Ascending aorta (tissue), 2 donors: ENCODE measurements at regions not wholly inside any gene's neighbourhood (a gene's known extent, or its start where the extent isn't known, plus 50 kb on each side); places are given as distances from the start of the nearest gene placed in this dataset.
"Not testable (repeated sequence)": the region's sequence is repeated elsewhere in the genome, so short reads cannot be mapped to it uniquely, and the experiment has no call there.

ENCODE experiments used
- DNase-seq, 2 donors: peaks; one replicate each; pipeline ENCODE4 v3.0.0-alpha.2; 2019; ENCODE audit warnings: low spot score in 2 of 2
- H3K27ac ChIP-seq, 2 donors: fragments of 200-600 bp; sonication (generic); one replicate each; pipeline ENCODE4 v1.5.1; 2016 to 2017; ENCODE audit warnings: mild to moderate bottlenecking in 1 of 2
- H3K27me3 ChIP-seq: fragments of 200-600 bp; sonication (generic); one replicate; pipeline ENCODE4 v1.5.1; 2017
- H3K36me3 ChIP-seq, 2 donors: fragments of 200-600 bp; sonication (generic); one replicate each; pipeline ENCODE4 v1.5.1; 2016
- H3K4me1 ChIP-seq, 2 donors: fragments of 200-600 bp; sonication (generic); one replicate each; pipeline ENCODE4 v1.5.1; 2016 to 2017; ENCODE audit warnings: mild to moderate bottlenecking in 1 of 2
- H3K4me3 ChIP-seq, 2 donors: fragments of 200-600 bp; sonication (generic); one replicate each; pipeline ENCODE4 v1.5.1; 2016 to 2017; ENCODE audit warnings: mild to moderate bottlenecking in 1 of 2
- H3K9me3 ChIP-seq, 2 donors: fragments of 200-600 bp; sonication (generic); one replicate each; pipeline ENCODE4 v1.5.1; 2016
- CTCF ChIP-seq, 3 experiments: fragments of 200-600 bp in 2 of 3; fragments of 450-650 bp in 1 of 3; sonication (generic) in 2 of 3; IDR thresholded peaks; one replicate each; pipeline ENCODE4 v1.5.1; 2016 to 2019; ENCODE audit warnings: antibody characterized with exemption in 3 of 3, mild to moderate bottlenecking in 1 of 3, moderate library complexity in 1 of 3
- intact Hi-C: fragments of 100-400 bp; cut with DNase I; formaldehyde crosslinking; loops from one replicate; pipeline ENCODE4 v1.15.1; 2023

DNA sequence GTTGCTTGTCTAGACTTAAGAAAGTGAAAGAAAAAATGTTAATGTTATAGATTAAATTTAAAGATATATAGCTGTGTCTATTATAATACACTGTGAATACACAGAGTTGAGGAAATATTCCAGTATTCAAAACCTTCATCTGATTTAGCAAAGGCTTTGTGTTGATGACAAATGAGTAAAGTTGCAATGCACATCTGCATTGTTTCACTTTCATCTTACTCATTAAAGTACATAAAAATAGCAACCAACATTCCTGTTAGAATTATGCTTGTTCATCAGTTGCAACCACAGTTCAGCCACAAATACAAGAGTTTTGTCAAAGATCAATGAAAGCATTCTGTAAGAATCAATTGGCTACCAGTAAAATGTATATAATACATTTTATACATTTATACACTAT lies 346.4 kb upstream of the SLC7A11 start:
- intact Hi-C loops = no loop called here

GRCh38 chr4:138579146-138579545 lies 337.0 kb upstream of the SLC7A11 start:
- H3K4me1 ChIP-seq = no peaks in the 10 kb centered on the region
- no peaks in the 10 kb centered on the region for H3K27me3 ChIP-seq
- no peaks in the 10 kb centered on the region for H3K36me3 ChIP-seq
- peaks cover 16 to 38% of the 10 kb centered on the region in 2 donors for H3K9me3 ChIP-seq
- intact Hi-C loops = no loop called here
- H3K4me3 ChIP-seq = no peak overlapping the region
- H3K27ac ChIP-seq = no peak overlapping the region
- no peak for TF ChIP-seq CTCF (IDR thresholded peaks at IDR 0.05)
- no peak for DNase-seq

More for the DNA sequence above, 346.4 kb upstream of the SLC7A11 start:
- no peak for TF ChIP-seq CTCF (IDR thresholded peaks at IDR 0.05)
- Histone ChIP-seq H3K9me3 (no peaks in the 10 kb centered on the region), H3K4me1 (no peaks in the 10 kb centered on the region), H3K27me3 (no peaks in the 10 kb centered on the region), H3K27ac (no peak overlapping the region), H3K36me3 (no peaks in the 10 kb centered on the region), H3K4me3 (no peak overlapping the region)
- DNase-seq = no peak

- H3K9me3 ChIP-seq = peaks cover 16 to 38% of the 10 kb centered on the region in 2 donors
- intact Hi-C loops = not testable (repeated sequence)
Observed at GRCh38 chr4:138577826-138578225, 335.7 kb upstream of the SLC7A11 start.

DNA sequence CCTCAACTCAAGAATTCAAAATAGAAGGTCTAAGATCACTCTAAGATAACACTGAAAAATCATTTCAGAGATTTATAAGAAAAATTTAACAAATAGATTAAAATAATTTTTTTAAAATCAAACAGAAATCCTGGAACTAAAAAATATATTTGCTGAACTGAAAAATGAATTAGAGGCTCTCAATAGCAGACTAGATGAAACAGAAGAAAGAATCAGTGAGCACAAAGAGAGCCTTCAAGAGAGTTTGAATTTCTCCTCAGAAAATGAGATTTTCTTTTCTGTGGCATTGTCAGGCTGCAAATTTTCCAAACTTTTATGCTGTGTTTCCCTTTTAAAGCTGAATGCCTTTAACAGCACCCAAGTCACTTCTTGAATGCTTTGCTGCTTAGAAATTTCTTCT lies 335.0 kb upstream of the SLC7A11 start:
- H3K9me3 ChIP-seq = peaks cover 16 to 38% of the 10 kb centered on the region in 2 donors
- H3K27ac ChIP-seq = no peak overlapping the region
- H3K4me1 ChIP-seq = no peaks in the 10 kb centered on the region
- DNase-seq = no peak
- TF ChIP-seq CTCF (IDR thresholded peaks at IDR 0.05) = no peak
- H3K27me3 ChIP-seq = no peaks in the 10 kb centered on the region
- H3K4me3 ChIP-seq = no peak overlapping the region
- intact Hi-C loops = no loop called here
- H3K36me3 ChIP-seq = no peaks in the 10 kb centered on the region

More at GRCh38 chr4:138577826-138578225, 335.7 kb upstream of the SLC7A11 start:
- not testable (repeated sequence) for H3K27ac ChIP-seq, DNase-seq, H3K27me3 ChIP-seq, H3K4me1 ChIP-seq, H3K4me3 ChIP-seq, H3K36me3 ChIP-seq

GRCh38 chr4:138576684-138577083 lies 334.5 kb upstream of the SLC7A11 start:
- peaks cover 16 to 37% of the 10 kb centered on the region in 2 donors for H3K9me3 ChIP-seq
- H3K4me1 ChIP-seq = no peaks in the 10 kb centered on the region
- H3K4me3 ChIP-seq = no peak overlapping the region
- no peaks in the 10 kb centered on the region for H3K27me3 ChIP-seq
- no peak for TF ChIP-seq CTCF (IDR thresholded peaks at IDR 0.05)
- H3K36me3 ChIP-seq = no peaks in the 10 kb centered on the region
- H3K27ac ChIP-seq = no peak overlapping the region
- DNase-seq = no peak
- intact Hi-C loops = no loop called here

GRCh38 chr4:138573246-138573645 lies 331.1 kb upstream of the SLC7A11 start:
- Histone ChIP-seq H3K9me3 (peaks cover 16 to 25% of the 10 kb centered on the region in 2 donors), H3K36me3 (no peaks in the 10 kb centered on the region), H3K4me1 (no peaks in the 10 kb centered on the region), H3K4me3 (no peak overlapping the region), H3K27ac (no peak overlapping the region), H3K27me3 (no peaks in the 10 kb centered on the region)
- DNase-seq = no peak
- intact Hi-C loops = no loop called here
- TF ChIP-seq CTCF (IDR thresholded peaks at IDR 0.05) = no peak
